HFF-Myc (cell line): ENCODE measurements at regions not wholly inside any gene's neighbourhood (a gene's known extent, or its start where the extent isn't known, plus 50 kb on each side); places are given as distances from the start of the nearest gene placed in this dataset.

Experiments
- DNase-seq: peaks from one replicate; pipeline ENCODE4 v3.0.0-alpha.2; 2011; ENCODE audit warnings: low read depth; ENCODE audit errors: extremely low read depth
- H3K4me3 ChIP-seq: replicated peaks from 2 replicates; pipeline ENCODE4 v1.5.1; 2011; ENCODE audit warnings: low read depth, mild to moderate bottlenecking, control low read depth, low read length
- CTCF ChIP-seq: IDR thresholded peaks from 2 replicates; pipeline ENCODE4 v1.5.1; 2012; ENCODE audit warnings: mild to moderate bottlenecking, low read depth, low read length, control low read depth; ENCODE audit errors: missing control alignments

- DNase-seq = no peak
- no peak for TF ChIP-seq CTCF
These were observed 137.5 kb upstream of the FOXB1 start for GRCh38 chr15:59866642-59867041.

GRCh38 chr15:59862191-59863155 lies 141.6 kb upstream of the FOXB1 start:
- TF ChIP-seq CTCF = no peak
- H3K4me3 ChIP-seq = no peak overlapping the region
- no peak for DNase-seq

More at GRCh38 chr15:59866642-59867041, 137.5 kb upstream of the FOXB1 start:
- H3K4me3 ChIP-seq = no peak overlapping the region

- H3K4me3 ChIP-seq = no peak overlapping the region
- no peak for DNase-seq
- TF ChIP-seq CTCF = no peak
These were observed 156.1 kb upstream of the FOXB1 start for GRCh38 chr15:59847968-59848367.

GRCh38 chr15:59845942-59846499 lies 156.9 kb upstream of the BNIP2 start:
- TF ChIP-seq CTCF = no peak
- DNase-seq = no peak
- H3K4me3 ChIP-seq = no peak overlapping the region

GRCh38 chr15:59843609-59844008 lies 154.5 kb upstream of the BNIP2 start:
- H3K4me3 ChIP-seq = no peak overlapping the region
- no peak for DNase-seq
- no peak for TF ChIP-seq CTCF

GRCh38 chr15:59841036-59841435 lies 151.9 kb upstream of the BNIP2 start:
- H3K4me3 ChIP-seq = no peak overlapping the region
- no peak for TF ChIP-seq CTCF
- DNase-seq = no peak

GRCh38 chr15:59839906-59840305 lies 150.8 kb upstream of the BNIP2 start:
- DNase-seq = no peak

More at GRCh38 chr15:59839906-59840305, 150.8 kb upstream of the BNIP2 start:
- no peak overlapping the region for H3K4me3 ChIP-seq
- no peak for TF ChIP-seq CTCF
